Activated CD4-positive, alpha-beta T cell treated with anti-CD3 and anti-CD28 coated beads, Interleukin-2, Interleukin-6, amounts not matched to agents 100 ng/mL and 50 ng/mL, durations not matched to agents 16 hours and 8 hours (primary cell): ENCODE measurements at regions not wholly inside any gene's neighbourhood (a gene's known extent, or its start where the extent isn't known, plus 50 kb on each side); places are given as distances from the start of the nearest gene placed in this dataset.

Experiments
- DNase-seq: peaks from one replicate; pipeline ENCODE4 v3.0.0-alpha.2; 2020

DNA sequence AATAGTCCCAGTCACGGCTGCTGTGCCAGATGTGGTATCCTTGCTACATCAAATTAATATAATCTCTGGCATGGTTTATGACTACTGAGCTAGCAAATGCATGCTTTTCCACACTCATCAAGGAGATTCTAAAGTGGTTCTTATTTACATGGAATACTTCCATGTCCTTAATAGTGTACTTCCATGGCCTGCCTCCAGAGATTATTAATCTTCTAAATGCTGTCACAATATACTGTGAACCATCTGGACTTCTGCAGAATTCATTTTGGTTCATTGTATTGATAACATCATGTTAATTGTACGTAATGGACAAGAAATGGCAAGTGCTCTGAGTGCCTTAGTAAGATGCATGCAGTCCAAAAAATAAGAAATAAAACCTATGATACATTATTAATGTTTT lies 230.8 kb downstream of the NUAK1 start:
- no peak for DNase-seq

GRCh38 chr12:105910030-105910429 lies 228.7 kb downstream of the NUAK1 start:
- no peak for DNase-seq

GRCh38 chr12:105911966-105912365 lies 226.8 kb downstream of the NUAK1 start:
- no peak for DNase-seq

GRCh38 chr12:105912882-105913678 lies 225.7 kb downstream of the NUAK1 start:
- no peak for DNase-seq

GRCh38 chr12:105915997-105916759 lies 222.6 kb downstream of the NUAK1 start:
- no peak for DNase-seq

DNA sequence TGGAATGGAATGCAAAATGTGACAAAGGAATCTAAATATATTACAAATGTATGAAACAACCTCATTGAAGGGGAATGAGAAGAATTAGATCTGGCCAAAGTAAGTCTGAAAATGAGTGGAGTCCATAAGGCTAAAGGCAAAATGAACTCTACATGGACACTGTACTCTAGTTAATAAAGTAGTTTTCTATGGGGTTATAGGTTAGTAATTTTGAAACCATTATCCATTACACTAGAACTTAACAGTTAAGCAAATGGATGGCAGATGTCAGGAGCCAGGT lies 222.1 kb downstream of the NUAK1 start:
- no peak for DNase-seq

GRCh38 chr12:105920161-105920684 lies 218.5 kb downstream of the NUAK1 start:
- no peak for DNase-seq

GRCh38 chr12:105921055-105921454 lies 217.7 kb downstream of the NUAK1 start:
- DNase-seq, result no peak

GRCh38 chr12:105921872-105922669 lies 216.7 kb downstream of the NUAK1 start:
- no peak for DNase-seq

DNA sequence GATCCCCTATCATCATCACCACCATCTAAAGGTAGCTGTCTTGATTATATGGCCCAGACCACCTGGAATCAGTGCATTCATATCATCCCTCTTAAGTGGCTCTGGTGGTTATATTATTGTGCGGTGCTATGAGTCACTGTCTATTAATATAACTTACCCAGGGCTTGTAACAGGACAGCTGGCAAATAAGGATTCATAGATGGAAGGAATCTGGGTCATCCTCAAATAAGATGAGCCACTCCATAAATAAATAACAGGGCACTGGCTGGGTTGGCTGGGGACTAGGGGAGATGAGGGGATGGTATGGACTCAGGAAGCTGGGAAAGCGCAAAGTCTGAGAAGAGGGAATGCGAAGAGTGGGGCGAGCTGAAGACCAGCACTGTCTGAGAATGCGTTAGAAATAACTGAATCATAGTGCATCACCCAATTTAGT lies 216.1 kb downstream of the NUAK1 start:
- DNase-seq, result no peak

DNA sequence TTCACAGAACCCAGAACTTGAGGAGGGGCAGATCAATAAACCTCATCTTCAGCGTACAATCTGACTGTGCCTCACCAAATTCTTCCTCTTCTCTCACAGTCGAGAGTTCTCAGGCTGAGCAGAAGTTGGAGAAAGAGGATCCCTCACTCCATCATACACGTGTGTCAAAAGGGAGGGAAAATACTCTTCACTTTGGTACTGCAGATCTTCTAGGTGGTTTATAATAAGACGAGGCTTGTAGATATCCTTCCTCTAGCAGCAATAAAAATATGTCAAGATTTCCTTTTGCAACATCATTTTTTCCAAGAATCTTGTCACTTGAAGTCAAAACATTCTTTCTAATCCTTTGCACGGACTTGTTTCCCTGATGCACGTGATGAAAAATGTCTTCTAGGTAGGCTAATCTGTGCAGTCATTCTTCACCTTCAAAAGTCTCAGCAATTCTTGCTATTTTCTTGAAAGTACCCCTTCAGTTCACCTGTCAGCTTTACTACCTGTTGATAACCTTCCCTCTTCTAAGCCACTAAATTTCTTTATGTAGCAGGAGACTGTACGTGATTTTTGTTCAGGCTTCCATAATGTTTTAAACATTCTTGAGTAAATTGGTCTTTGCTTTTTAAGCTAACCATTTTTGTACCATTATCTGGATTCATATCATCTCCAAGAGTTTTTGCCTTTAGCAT lies 214.1 kb downstream of the NUAK1 start:
- DNase-seq, result no peak

- no peak for DNase-seq
These were observed 211.2 kb downstream of the NUAK1 start for GRCh38 chr12:105927564-105927963.

DNA sequence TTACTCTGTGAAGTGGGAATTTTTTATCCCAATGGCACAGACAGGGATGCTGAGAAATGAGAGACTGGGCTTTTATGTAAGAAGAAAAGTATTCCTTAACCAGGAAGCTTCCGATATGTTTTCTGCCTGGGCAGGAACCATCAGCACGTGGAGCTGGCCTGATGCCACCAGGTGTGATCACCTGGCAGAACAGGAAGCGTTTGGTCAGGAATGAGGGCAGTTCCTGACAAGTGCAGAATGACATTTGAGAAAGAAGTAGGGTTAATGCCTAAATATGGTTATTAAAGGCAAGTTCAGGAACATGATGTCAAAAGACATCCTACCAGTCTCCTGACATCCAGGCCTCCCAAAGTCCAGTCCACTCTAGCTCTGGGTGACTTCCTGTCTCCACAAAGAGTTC lies 210.3 kb downstream of the NUAK1 start:
- DNase-seq, result no peak

DNA sequence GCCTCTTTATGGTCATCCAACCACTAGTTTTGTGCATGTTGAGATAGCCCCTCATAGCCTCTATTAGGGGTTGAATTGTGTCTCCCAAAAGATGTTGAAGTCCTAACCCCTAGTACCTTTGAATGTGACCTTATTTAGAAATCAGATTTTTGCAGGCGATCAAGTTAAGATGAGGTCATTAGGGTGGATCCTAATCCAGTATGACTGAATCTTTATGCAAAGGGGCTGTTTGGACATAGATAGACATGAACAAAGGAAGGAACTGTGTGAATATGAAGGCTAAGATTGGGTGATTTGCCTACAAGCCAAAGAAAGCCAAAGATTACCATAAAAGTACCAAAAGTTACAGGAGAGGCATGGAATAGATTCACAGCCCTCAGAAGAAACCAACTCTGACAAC lies 209.6 kb downstream of the NUAK1 start:
- DNase-seq, result no peak

DNA sequence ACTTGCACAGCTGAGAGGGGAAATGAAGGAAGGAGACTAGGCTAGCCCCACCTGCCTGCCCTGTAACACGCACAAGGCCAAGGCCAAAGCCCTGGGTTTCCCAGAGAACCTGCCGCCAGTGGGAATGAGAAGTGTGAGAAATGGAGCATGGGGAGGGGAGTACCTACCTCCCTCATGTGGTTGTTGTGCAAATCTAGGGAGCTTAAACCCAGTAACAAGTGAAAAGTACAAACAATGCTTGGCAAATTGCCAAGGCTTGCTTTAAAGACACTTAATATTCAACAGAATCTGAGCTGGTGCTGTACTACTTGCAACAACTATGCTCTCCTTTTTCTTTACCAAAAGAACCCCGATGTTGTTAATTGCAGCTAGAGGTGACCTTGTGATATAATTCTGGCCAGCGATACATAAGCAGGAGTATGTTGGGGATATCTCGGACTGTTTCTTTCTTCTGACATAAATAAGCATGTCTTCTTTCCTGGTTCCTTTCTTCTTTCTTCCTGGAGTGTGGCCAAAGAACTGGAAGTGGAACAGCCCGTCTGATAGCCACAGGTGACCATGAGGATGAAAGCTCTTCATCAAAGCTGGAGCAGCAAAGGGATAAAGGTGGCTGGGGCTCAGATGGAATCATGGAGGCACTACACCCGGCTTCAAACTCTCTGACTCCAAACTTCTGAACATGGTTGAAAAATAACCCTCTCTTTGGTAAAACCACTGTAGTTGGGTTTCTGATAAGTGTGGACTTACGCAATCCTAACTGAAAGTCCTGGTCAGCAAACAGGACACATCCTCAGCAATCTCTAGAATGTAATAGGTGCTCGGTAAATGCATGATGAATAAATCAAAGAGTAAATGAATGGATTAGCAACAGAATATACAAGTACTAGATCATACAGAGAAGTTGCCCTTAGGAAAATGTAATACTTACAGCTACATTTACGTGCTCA lies 207.9 kb downstream of the NUAK1 start:
- DNase-seq, result no peak

DNA sequence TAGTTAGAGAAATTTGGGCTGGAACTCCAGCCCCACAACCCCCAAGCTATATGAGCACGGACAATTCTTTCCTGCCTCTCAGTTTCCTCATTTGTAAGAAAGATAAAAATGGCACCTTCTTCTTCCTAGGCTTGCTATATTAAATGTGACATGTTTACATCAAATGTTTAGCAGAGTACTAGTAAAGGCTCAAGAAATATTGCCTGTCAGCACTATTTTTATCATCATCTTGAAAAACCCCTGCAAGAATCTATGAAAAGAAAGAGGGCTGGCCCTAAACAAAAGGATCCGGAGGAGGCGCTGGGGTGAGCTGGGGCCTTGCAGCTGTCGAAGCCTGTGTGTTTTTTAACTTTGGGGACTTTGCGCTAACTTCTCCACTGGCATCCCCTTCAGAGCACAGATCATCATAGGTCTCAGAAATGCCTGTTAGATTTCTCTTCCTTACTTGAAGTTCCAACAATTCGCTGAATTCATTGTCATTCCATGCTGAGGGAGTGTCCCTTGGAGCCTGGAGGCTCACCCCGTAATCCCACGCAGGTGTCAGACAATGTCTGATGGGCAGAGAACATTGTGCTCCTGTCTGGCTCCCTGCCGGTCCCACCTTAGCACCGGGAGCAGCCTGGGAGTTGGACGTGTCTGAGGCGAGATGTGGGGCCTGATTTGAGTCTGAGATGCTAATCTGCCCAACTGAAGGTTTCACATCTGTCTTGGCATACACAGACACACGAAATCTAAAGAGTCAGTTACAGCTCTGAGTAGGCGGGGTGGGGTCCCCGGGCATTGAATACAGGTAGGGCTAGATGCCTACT lies 206.8 kb downstream of the NUAK1 start:
- DNase-seq, result no peak

DNA sequence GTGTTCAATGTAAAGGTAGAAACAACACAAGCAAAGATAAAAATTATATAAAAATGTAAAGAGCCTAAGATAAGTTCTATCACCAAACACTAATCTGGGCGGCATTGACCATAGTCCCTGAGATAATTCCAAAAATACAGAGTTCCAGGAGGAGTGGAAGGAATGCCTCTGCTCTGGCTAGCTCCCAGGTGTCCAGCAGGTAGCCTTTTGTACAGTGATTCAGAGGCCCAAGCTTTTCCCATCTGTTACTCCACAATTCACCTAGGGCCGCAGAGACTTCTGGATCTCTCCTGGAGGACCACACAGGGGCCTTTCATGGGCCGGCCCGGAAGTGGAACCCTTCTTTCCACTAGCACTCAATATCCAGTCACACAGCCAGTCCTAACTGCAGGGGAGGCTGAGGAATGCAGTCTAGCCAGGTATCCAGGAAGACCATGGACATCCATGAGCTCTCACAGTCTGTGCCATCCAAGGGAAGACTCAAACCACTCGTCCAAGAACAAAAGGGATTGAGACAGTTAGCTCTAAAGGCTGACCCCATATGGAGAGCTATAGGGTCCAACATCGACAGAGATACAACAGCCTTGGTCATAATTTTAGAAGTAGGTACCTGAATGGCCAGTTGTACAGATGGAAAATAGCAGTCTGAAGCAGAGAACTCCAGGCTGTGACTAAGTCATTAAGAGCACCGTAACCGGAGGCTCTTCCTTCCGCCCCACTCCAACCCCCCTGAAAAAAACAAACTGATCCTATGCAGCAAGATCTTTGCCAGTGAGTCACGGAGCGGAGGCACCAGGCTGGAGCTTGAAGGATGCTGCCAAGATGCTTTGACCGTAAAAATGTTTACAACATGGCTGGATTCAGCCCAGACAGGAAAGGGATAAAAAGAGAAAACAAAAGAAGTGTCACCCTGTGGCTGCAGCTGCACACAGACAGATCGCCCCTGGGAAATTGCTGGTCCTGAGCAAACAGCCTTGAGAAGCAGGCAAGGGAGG lies 204.8 kb downstream of the NUAK1 start:
- DNase-seq, result no peak

DNA sequence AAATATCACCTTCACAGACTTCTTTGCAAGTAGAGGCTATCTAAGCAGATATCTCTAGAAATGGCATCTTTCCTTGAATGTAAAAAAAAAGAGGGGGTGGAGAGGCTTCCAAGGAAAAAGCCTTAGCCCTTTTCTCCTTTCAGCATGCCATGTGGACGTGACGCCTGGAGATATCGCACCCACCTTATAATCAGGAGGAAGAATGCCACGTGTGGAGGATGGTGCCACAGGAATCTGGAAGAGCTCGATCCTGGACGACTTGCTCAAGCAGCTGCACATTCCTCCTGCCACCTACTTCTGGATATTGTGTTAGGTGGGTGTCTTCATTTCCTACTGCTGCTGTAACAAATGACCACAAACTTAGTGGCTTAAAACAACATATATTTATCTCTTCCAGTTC lies 203.6 kb downstream of the NUAK1 start:
- no peak for DNase-seq

GRCh38 chr12:105935981-105936380 lies 202.8 kb downstream of the NUAK1 start:
- no peak for DNase-seq

- DNase-seq, result no peak
These were observed 202.3 kb downstream of the NUAK1 start for GRCh38 chr12:105936496-105936895.
